Lower lobe of right lung (tissue), 2 donors: ENCODE measurements at regions not wholly inside any gene's neighbourhood (a gene's known extent, or its start where the extent isn't known, plus 50 kb on each side); places are given as distances from the start of the nearest gene placed in this dataset.

Source experiments
- ATAC-seq, 2 donors: fragments of 200-7000 bp; cut with Tn5 transposase; one replicate each; pipeline ENCODE4 v1.9.1; 2020 to 2022; ENCODE audit warnings: mild to moderate bottlenecking in 2 of 2, moderate library complexity in 2 of 2
- DNase-seq: peaks from one replicate; pipeline ENCODE4 v3.0.0-alpha.2; 2020
- H3K27ac ChIP-seq: fragments of 200-600 bp; one replicate; pipeline ENCODE4 v1.8.0; 2022
- H3K27me3 ChIP-seq: fragments of 200-600 bp; one replicate; pipeline ENCODE4 v1.8.0; 2022; ENCODE audit warnings: low read depth
- H3K36me3 ChIP-seq: fragments of 200-600 bp; one replicate; pipeline ENCODE4 v1.8.0; 2022; ENCODE audit warnings: mild to moderate bottlenecking
- H3K4me1 ChIP-seq: fragments of 200-600 bp; one replicate; pipeline ENCODE4 v1.8.0; 2022
- H3K4me3 ChIP-seq: fragments of 200-600 bp; one replicate; pipeline ENCODE4 v1.8.0; 2022; ENCODE audit warnings: mild to moderate bottlenecking
- H3K9me3 ChIP-seq: fragments of 200-600 bp; one replicate; pipeline ENCODE4 v1.8.0; 2022
- intact Hi-C: fragments of 100-400 bp; cut with DNase I; formaldehyde crosslinking; loops from one replicate; pipeline ENCODE4 v1.11.0; 2022
- TF ChIP-seq, protein P1 (sequence below): fragments of 200-600 bp; IDR thresholded peaks from one replicate; pipeline ENCODE4 v1.8.0; 2022; ENCODE audit warnings: antibody characterized with exemption, mild to moderate bottlenecking
- donor health status: DM: no; HTN: yes; CAD: no; lungs with severe emphysema.

GRCh38 chr5:82784521-82784920 is 292.7 kb downstream of the TMEM167A start:
- Histone ChIP-seq H3K9me3 (no peaks in the 10 kb centered on the region), H3K4me3 (no peak overlapping the region), H3K27me3 (no peaks in the 10 kb centered on the region), H3K27ac (no peak overlapping the region), H3K4me1 (no peaks in the 10 kb centered on the region), H3K36me3 (no peaks in the 10 kb centered on the region)
- TF ChIP-seq, protein P1, sequence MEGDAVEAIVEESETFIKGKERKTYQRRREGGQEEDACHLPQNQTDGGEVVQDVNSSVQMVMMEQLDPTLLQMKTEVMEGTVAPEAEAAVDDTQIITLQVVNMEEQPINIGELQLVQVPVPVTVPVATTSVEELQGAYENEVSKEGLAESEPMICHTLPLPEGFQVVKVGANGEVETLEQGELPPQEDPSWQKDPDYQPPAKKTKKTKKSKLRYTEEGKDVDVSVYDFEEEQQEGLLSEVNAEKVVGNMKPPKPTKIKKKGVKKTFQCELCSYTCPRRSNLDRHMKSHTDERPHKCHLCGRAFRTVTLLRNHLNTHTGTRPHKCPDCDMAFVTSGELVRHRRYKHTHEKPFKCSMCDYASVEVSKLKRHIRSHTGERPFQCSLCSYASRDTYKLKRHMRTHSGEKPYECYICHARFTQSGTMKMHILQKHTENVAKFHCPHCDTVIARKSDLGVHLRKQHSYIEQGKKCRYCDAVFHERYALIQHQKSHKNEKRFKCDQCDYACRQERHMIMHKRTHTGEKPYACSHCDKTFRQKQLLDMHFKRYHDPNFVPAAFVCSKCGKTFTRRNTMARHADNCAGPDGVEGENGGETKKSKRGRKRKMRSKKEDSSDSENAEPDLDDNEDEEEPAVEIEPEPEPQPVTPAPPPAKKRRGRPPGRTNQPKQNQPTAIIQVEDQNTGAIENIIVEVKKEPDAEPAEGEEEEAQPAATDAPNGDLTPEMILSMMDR: no peak
- no peak for DNase-seq
- intact Hi-C loops: no loop called here
- ATAC-seq: no peak

DNA sequence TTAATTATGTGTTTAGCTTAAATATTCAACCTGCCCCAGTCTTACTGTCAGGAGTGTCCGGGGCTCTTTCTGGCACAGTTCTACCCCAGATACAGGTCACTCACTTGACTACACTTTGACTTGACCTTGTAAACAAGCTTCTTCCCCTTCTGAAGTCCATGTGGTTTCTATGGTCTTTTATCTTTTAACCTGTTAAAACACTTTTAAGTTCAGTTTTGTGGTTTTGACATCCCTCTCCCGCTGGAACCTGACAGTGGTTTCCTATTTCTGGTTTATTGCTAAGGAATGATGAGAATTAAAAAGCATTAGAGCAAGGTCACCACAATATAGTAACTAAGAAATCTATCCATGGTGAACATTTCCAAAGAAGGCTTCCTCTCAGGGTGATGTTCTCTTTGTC is 300.1 kb downstream of the TMEM167A start:
- TF ChIP-seq, protein P1: no peak
- Histone ChIP-seq H3K9me3 (no peaks in the 10 kb centered on the region), H3K4me3 (no peak overlapping the region), H3K36me3 (no peaks in the 10 kb centered on the region), H3K4me1 (no peaks in the 10 kb centered on the region), H3K27ac (no peak overlapping the region), H3K27me3 (no peaks in the 10 kb centered on the region)
- intact Hi-C loops: no loop called here
- no peak for ATAC-seq
- no peak for DNase-seq

DNA sequence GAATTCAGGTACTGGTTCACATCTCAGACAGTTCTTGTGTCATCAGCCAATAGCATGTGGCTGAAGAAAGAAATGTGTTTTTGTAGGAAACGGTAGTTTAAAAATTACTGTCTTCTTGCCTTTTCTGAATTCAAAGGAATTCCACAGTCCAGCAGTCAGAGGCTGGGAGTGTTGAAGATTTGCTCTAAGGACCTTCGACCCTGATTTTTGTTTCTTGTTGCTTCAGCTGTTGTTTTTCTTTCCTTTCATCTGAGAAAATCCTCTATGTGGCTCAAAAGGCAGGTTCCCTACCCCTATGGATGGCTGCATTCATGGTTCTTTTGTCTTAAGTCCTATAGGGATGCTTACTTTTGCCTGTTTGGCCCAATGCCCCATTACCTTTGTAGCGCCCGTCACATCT is 304.9 kb downstream of the TMEM167A start:
- ATAC-seq (no peak), DNase-seq (no peak)
- H3K4me1 ChIP-seq: no peaks in the 10 kb centered on the region
- no peaks in the 10 kb centered on the region for H3K9me3 ChIP-seq
- no peaks in the 10 kb centered on the region for H3K36me3 ChIP-seq
- intact Hi-C loops: no loop called here
- no peak overlapping the region for H3K27ac ChIP-seq
- TF ChIP-seq, protein P1: no peak
- no peaks in the 10 kb centered on the region for H3K27me3 ChIP-seq
- H3K4me3 ChIP-seq: no peak overlapping the region

- no peak for DNase-seq
- H3K27ac ChIP-seq: no peak overlapping the region
- H3K9me3 ChIP-seq: no peaks in the 10 kb centered on the region
- no peaks in the 10 kb centered on the region for H3K27me3 ChIP-seq
- TF ChIP-seq, protein P1: no peak
- no peak overlapping the region for H3K4me3 ChIP-seq
- intact Hi-C loops: no loop called here
- ATAC-seq: no peak
- no peaks in the 10 kb centered on the region for H3K4me1 ChIP-seq
- no peaks in the 10 kb centered on the region for H3K36me3 ChIP-seq
These were observed 311.0 kb downstream of the TMEM167A start for GRCh38 chr5:82766206-82766605.

DNA sequence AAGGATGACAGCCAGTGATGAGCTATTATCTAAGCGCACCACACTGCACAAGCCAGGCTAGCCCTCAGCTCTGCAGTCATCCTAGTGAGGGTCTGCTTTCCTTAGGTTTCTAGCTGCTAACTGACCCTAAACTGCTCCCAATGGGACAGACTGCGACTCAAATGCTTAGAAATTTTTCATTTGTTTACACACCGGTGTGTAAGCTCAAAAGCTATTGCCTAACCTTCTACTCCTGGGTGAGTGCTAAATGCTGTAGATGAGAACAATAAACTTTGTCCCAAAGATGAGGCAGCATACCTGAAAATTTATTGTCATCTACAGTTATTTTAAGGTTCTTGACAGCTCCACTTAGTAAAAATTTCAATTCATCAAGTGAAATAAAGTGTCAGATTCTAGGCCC is 311.4 kb downstream of the TMEM167A start:
- intact Hi-C loops: no loop called here
- Histone ChIP-seq H3K4me3 (no peak overlapping the region), H3K27ac (no peak overlapping the region), H3K27me3 (no peaks in the 10 kb centered on the region), H3K4me1 (no peaks in the 10 kb centered on the region), H3K36me3 (no peaks in the 10 kb centered on the region), H3K9me3 (no peaks in the 10 kb centered on the region)
- TF ChIP-seq, protein P1: no peak
- ATAC-seq (peak in 1 of 2 donors; percentile 61), DNase-seq (no peak)

DNA sequence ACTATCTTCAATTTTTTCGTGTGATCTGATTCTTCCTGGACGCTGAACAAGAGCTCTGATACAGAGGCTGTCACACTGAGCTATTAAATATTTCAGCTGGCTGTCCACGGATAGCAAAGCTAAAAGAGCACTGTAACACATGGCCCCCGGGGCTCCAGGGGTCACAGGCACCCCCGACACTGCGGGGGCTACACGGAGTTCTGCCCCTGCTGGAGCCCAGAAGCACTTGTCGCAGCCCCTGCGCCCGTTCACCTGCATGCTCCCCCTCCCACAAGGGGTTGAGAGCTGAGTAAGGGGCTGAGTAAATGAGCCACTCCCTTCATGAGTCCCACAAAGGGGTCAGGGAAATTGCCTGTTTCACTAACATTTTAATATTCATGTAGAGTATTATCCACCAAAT is 316.3 kb downstream of the TMEM167A start:
- Histone ChIP-seq H3K9me3 (no peaks in the 10 kb centered on the region), H3K4me3 (no peak overlapping the region), H3K36me3 (no peaks in the 10 kb centered on the region), H3K4me1 (no peaks in the 10 kb centered on the region), H3K27ac (no peak overlapping the region), H3K27me3 (no peaks in the 10 kb centered on the region)
- TF ChIP-seq, protein P1: no peak
- DNase-seq: no peak
- ATAC-seq: no peak
- intact Hi-C loops: no loop called here
